ENCODE measurements at regions not wholly inside any gene's neighbourhood (a gene's known extent, or its start where the extent isn't known, plus 50 kb on each side); places are given as distances from the start of the nearest gene placed in this dataset.

DNA sequence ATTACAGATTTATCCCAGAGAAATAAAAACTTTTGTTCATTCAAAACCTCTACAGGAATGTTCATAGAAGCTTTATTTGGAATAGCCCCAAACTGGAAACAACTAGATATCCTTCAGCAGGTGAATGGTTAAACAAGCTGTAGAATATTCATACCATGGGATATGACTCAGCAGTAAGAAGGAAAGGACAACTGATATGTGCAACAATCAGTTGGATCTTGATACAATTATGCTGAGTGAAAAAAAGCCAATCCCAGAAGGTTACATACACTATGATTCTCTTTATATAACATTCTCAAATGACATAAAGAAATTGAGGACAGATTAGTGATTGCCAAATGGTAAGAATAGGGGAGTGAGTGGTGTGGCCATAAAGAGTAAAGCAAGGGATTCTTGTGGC, 376.7 kb downstream of the S1PR1 start:
- H3K27ac ChIP-seq (ENCODE audit: low read depth, low read length, poor library complexity, severe bottlenecking): no peak overlapping the region
- no peak for TF ChIP-seq EZH2 (IDR thresholded peaks at IDR 0.05; ENCODE audit: borderline replicate concordance, low read depth, low read length, poor library complexity, severe bottlenecking)
- TF ChIP-seq, protein P1, sequence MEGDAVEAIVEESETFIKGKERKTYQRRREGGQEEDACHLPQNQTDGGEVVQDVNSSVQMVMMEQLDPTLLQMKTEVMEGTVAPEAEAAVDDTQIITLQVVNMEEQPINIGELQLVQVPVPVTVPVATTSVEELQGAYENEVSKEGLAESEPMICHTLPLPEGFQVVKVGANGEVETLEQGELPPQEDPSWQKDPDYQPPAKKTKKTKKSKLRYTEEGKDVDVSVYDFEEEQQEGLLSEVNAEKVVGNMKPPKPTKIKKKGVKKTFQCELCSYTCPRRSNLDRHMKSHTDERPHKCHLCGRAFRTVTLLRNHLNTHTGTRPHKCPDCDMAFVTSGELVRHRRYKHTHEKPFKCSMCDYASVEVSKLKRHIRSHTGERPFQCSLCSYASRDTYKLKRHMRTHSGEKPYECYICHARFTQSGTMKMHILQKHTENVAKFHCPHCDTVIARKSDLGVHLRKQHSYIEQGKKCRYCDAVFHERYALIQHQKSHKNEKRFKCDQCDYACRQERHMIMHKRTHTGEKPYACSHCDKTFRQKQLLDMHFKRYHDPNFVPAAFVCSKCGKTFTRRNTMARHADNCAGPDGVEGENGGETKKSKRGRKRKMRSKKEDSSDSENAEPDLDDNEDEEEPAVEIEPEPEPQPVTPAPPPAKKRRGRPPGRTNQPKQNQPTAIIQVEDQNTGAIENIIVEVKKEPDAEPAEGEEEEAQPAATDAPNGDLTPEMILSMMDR (conservative IDR thresholded peaks at IDR 0.05; ENCODE audit: low read depth, low read length): no peak
- BruUV-seq (replicated peaks): no TSS peak
- H3K27me3 ChIP-seq (replicated peaks; ENCODE audit: insufficient read depth, low read depth, low read length, poor library complexity): no peaks in the 10 kb centered on the region
- CTCF ChIA-PET: no interaction called here
- peak; percentile 40 for DNase-seq (ENCODE audit: low spot score)
- no peaks in the 10 kb centered on the region for H3K4me1 ChIP-seq (ENCODE audit: insufficient read depth, low read length, poor library complexity, severe bottlenecking)
- H3K4me3 ChIP-seq (ENCODE audit: low read depth, low read length, poor library complexity, severe bottlenecking): no peak overlapping the region
- intact Hi-C loops (cut with micrococcal nuclease; ENCODE audit: unreplicated experiment): no loop called here
- POLR2A ChIA-PET (ENCODE audit: low non-redundant PET): no interaction called here
- peaks cover 17% of the 10 kb centered on the region for H3K9me3 ChIP-seq (ENCODE audit: low read depth, low read length, poor library complexity, severe bottlenecking)
- no peaks in the 10 kb centered on the region for H3K36me3 ChIP-seq (ENCODE audit: insufficient read depth, low read length, poor library complexity, severe bottlenecking)

DNA sequence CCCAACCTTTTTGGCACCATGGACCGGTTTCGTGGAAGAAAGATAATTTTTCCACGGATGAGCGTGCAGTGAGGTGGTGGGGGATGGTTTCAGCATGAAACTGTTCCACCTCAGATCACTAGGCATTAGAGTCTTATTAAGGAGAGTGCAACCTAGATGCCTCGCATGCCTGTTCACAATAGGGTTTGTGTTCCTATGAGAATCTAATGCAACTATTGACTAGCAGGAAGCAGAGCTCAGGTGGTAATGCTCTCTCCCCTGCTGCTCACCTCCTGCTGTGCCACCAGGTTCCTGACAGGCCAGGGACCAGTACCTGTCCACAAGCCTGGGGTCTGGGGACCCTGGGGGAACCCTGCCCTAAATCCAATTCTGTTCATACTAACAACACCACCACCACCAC, 377.8 kb downstream of the OLFM3 start:
- Histone ChIP-seq H3K27me3 (replicated peaks; ENCODE audit: insufficient read depth, low read depth, low read length, poor library complexity) (no peaks in the 10 kb centered on the region), H3K27ac (ENCODE audit: low read depth, low read length, poor library complexity, severe bottlenecking) (no peak overlapping the region), H3K9me3 (ENCODE audit: low read depth, low read length, poor library complexity, severe bottlenecking) (no peaks in the 10 kb centered on the region), H3K36me3 (ENCODE audit: insufficient read depth, low read length, poor library complexity, severe bottlenecking) (no peaks in the 10 kb centered on the region), H3K4me1 (ENCODE audit: insufficient read depth, low read length, poor library complexity, severe bottlenecking) (no peaks in the 10 kb centered on the region), H3K4me3 (ENCODE audit: low read depth, low read length, poor library complexity, severe bottlenecking) (no peak overlapping the region)
- BruUV-seq (replicated peaks): no TSS peak
- TF ChIP-seq, protein P1 (conservative IDR thresholded peaks at IDR 0.05; ENCODE audit: low read depth, low read length): no peak
- TF ChIP-seq EZH2 (IDR thresholded peaks at IDR 0.05; ENCODE audit: borderline replicate concordance, low read depth, low read length, poor library complexity, severe bottlenecking): no peak
- ChIA-PET CTCF (no interaction called here), POLR2A (ENCODE audit: low non-redundant PET) (no interaction called here)
- intact Hi-C loops (cut with micrococcal nuclease; ENCODE audit: unreplicated experiment): no loop called here
- DNase-seq (ENCODE audit: low spot score): no peak

DNA sequence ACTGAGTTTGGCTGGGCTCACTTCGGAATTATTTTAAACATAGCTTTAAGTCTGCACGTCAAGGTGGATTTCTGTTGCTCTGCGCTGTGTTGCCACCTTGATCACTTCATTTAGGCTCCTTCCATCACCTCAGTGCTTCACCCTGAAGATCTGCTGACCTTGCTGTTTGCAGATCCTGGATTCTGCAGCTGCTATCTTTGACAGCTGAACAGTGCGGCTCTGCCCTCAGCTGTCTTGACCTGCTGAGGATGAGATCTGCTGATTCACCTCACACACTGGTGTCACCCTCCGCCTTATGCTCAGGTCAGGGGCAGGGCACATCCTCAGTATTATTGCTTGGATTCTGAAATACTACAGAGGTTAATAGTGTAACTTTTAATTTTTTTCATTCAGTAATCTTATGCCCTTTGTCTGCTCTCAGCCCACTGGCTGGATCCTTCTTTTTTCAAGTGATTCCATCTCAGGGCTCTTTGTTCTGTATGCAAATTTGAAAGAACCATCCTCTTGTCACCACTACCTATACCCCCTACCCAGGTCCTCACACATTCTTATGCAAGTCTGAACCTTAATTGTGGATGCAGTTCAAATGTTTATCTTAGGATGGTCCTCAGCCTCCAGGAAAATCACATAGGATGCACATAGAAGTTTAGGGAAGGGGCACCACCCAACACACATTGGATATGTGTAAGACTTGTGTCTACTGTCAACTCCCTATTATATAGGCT, 364.0 kb downstream of the OLFM3 start:
- CTCF ChIA-PET: no interaction called here

More for the DNA sequence above, 364.0 kb downstream of the OLFM3 start:
- no peak for DNase-seq (ENCODE audit: low spot score)
- Histone ChIP-seq H3K9me3 (ENCODE audit: low read depth, low read length, poor library complexity, severe bottlenecking) (no peaks in the 10 kb centered on the region), H3K27ac (ENCODE audit: low read depth, low read length, poor library complexity, severe bottlenecking) (no peak overlapping the region), H3K4me3 (ENCODE audit: low read depth, low read length, poor library complexity, severe bottlenecking) (no peak overlapping the region), H3K4me1 (ENCODE audit: insufficient read depth, low read length, poor library complexity, severe bottlenecking) (no peaks in the 10 kb centered on the region), H3K27me3 (replicated peaks; ENCODE audit: insufficient read depth, low read depth, low read length, poor library complexity) (no peaks in the 10 kb centered on the region), H3K36me3 (ENCODE audit: insufficient read depth, low read length, poor library complexity, severe bottlenecking) (no peaks in the 10 kb centered on the region)
- no peak for TF ChIP-seq EZH2 (IDR thresholded peaks at IDR 0.05; ENCODE audit: borderline replicate concordance, low read depth, low read length, poor library complexity, severe bottlenecking)
- TF ChIP-seq, protein P1 (conservative IDR thresholded peaks at IDR 0.05; ENCODE audit: low read depth, low read length): no peak
- intact Hi-C loops (cut with micrococcal nuclease; ENCODE audit: unreplicated experiment): no loop called here
- BruUV-seq (replicated peaks): no TSS peak
- POLR2A ChIA-PET (ENCODE audit: low non-redundant PET): no interaction called here
